ENCODE measurements at regions not wholly inside any gene's neighbourhood (a gene's known extent, or its start where the extent isn't known, plus 50 kb on each side); places are given as distances from the start of the nearest gene placed in this dataset.

DNA sequence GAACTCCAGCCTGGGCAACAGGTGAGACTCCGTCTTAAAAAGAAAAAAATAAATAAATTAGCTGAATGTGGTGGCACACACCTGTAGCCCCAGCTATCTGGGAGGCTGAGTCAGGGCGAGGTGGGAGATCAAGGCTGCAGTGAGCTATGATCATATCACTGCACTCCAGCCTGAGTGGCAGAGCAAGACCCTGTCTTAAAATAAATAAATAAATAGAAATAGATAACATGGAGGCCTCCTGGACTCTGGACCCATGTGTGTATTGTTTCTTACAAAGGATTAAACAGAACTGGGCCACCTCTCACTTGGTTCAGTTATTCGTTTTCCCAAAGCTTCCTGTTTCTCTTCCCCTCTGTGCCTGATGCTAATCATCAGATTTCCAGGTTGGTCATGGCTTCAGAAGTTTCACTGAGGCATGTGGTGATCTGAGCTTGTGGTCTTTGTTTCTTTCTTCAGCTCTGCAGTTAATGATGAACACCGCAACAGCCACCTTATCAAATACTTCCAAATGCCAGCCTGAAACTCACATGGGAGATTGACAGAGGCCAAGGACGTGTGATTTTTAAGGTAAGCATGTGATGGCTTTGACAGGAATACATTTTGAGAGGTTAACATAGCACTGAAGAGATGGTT is 83.3 kb upstream of the MAP4K4 start:
- Histone ChIP-seq H3K79me2 (ENCODE audit: control insufficient read depth in 1 of 2, insufficient read depth in 2 of 2, low read length in 2 of 2) (no peaks in the 10 kb centered on the region), H3K14ac (ENCODE audit: insufficient read length) (no peak overlapping the region), H3K4ac (replicated peaks; ENCODE audit: insufficient read length, low read depth, low read length) (no peak overlapping the region), H2AFZ (ENCODE audit: low read length) (no peak overlapping the region), H3K4me1 (replicated peaks in 1 of 4; ENCODE audit: control insufficient read depth in 3 of 4, insufficient read depth in 4 of 4, low read length in 3 of 4) (no peaks in the 10 kb centered on the region; a peak in 2 of 7 replicates), H3K4me3 (ENCODE audit: extremely low read depth in 1 of 4, insufficient read depth in 2 of 4, low read depth in 3 of 4, low read length in 4 of 4) (no peak overlapping the region), H4K8ac (ENCODE audit: extremely low read depth, insufficient read depth, low read length) (no peak overlapping the region), H3K27me3 (replicated peaks in 1 of 4; ENCODE audit: control insufficient read depth in 3 of 4, extremely low read depth in 1 of 4, insufficient read depth in 3 of 4, low read length in 3 of 4) (no peaks in the 10 kb centered on the region), H4K20me1 (replicated peaks in 1 of 2; ENCODE audit: control insufficient read depth in 1 of 2, insufficient read depth in 2 of 2, low read length in 2 of 2) (no peaks in the 10 kb centered on the region), H3K18ac (ENCODE audit: extremely low read depth, low read length) (no peak overlapping the region), H3K27ac (ENCODE audit: low read depth, low read length) (no peak overlapping the region), H2BK5ac (ENCODE audit: low read depth, low read length) (no peak overlapping the region), H3K23ac (ENCODE audit: insufficient read length) (no peak overlapping the region), H2BK15ac (ENCODE audit: low read length) (no peak overlapping the region), H3K23me2 (ENCODE audit: low read depth, low read length) (no peaks in the 10 kb centered on the region), H2BK120ac (replicated peaks; ENCODE audit: low read depth, low read length) (no peak overlapping the region), H4K91ac (replicated peaks; ENCODE audit: insufficient read length, low read length) (no peak overlapping the region), H2AK5ac (ENCODE audit: low read depth, low read length) (no peak overlapping the region), H2BK20ac (ENCODE audit: low read length) (no peak overlapping the region), H3K36me3 (ENCODE audit: control insufficient read depth in 2 of 4, insufficient read depth in 4 of 4, low read length in 3 of 4) (no peaks in the 10 kb centered on the region), H3K9ac (replicated peaks in 1 of 4; ENCODE audit: extremely low read depth in 1 of 4, low read depth in 3 of 4, low read length in 3 of 4) (no peak overlapping the region), H4K5ac (ENCODE audit: insufficient read length, low read depth, low read length) (no peak overlapping the region), H2BK12ac (ENCODE audit: low read depth, low read length) (no peak overlapping the region), H3K79me1 (ENCODE audit: low read depth, low read length) (no peaks in the 10 kb centered on the region), H3K56ac (replicated peaks; ENCODE audit: insufficient read length, low read depth, low read length) (no peak overlapping the region), H3K4me2 (ENCODE audit: insufficient read depth in 1 of 2, low read depth in 2 of 2, low read length in 2 of 2) (no peak overlapping the region), H3K9me3 (ENCODE audit: insufficient read depth in 2 of 2, low read depth in 1 of 2, low read length in 1 of 2) (no peaks in the 10 kb centered on the region)
- DNase-seq (ENCODE audit: low read depth in 1 of 2, low spot score in 2 of 2) (no peak), FAIRE-seq (no peak)
- ChIA-PET POLR2A (ENCODE audit: partially characterized antibody) (no interaction called here), CTCF (ENCODE audit: partially characterized antibody) (interaction anchor here (0.6 to 1.1 kb wide), 4 partner anchors 9 to 93 kb away, joined by 3 to 4 read pairs (median 3); no protein-coding TSS in a partner anchor)
- 85% methylated on average over 5 of the region's 5 CpGs; no CpG with 5 or more reads in 1 of the 2 experiments for WGBS, 2 experiments (ENCODE audit: extremely low coverage in 1 of 2, insufficient coverage in 1 of 2, insufficient read length in 1 of 2, insufficient replicate concordance in 2 of 2, low coverage in 1 of 2, low lambda C conversion rate in 2 of 2, missing lambda C conversion rate in 1 of 2)
- TF ChIP-seq POLR2AphosphoS5 (IDR thresholded peaks at IDR 0.05; ENCODE audit: low read depth, low read length) (no peak), EZH2 (IDR thresholded peaks at IDR 0.05; ENCODE audit: low read depth, low read length, severe bottlenecking) (no peak)

Data from H1 (cell line).